Liver (tissue), 8 donors: ENCODE measurements at regions not wholly inside any gene's neighbourhood (a gene's known extent, or its start where the extent isn't known, plus 50 kb on each side); places are given as distances from the start of the nearest gene placed in this dataset.

Experiments
- DNase-seq: peaks from one replicate; pipeline ENCODE4 v3.0.0-alpha.2; 2017; ENCODE audit warnings: low spot score
- H3K27ac ChIP-seq, 2 donors: one replicate each; pipeline ENCODE4 v1.7.0; 2013; ENCODE audit warnings: inconsistent platforms in 2 of 2, low read length in 2 of 2, control low read depth in 1 of 2, low read depth in 1 of 2, mild to moderate bottlenecking in 1 of 2
- H3K27me3 ChIP-seq, 4 donors: one replicate each; pipeline versions ENCODE4 v1.6.1 to v1.7.0; 2013; ENCODE audit warnings: low read length in 3 of 4, inconsistent platforms in 1 of 4, mild to moderate bottlenecking in 1 of 4, moderate library complexity in 1 of 4; ENCODE audit not compliant: control insufficient read depth in 4 of 4, insufficient read depth in 4 of 4
- H3K36me3 ChIP-seq, 4 donors: one replicate each; pipeline versions ENCODE4 v1.6.1 to v1.7.0; 2013; ENCODE audit warnings: low read length in 3 of 4, mild to moderate bottlenecking in 3 of 4, low read depth in 1 of 4, moderate library complexity in 1 of 4; ENCODE audit not compliant: control insufficient read depth in 4 of 4, insufficient read depth in 3 of 4
- H3K4me1 ChIP-seq, 4 donors: one replicate each; pipeline versions ENCODE4 v1.6.1 to v1.7.0; 2013; ENCODE audit warnings: low read length in 3 of 4, mild to moderate bottlenecking in 3 of 4, moderate library complexity in 1 of 4; ENCODE audit not compliant: control insufficient read depth in 4 of 4, insufficient read depth in 4 of 4
- H3K4me3 ChIP-seq, 3 donors: one replicate each; pipeline versions ENCODE4 v1.6.1 to v1.7.0; 2013; ENCODE audit warnings: low read length in 3 of 3, control low read depth in 1 of 3, low read depth in 1 of 3, mild to moderate bottlenecking in 1 of 3
- H3K9ac ChIP-seq, 2 donors: one replicate each; pipeline ENCODE4 v1.7.0; 2013; ENCODE audit warnings: low read length in 2 of 2, mild to moderate bottlenecking in 2 of 2, moderate library complexity in 2 of 2, control low read depth in 1 of 2, low read depth in 1 of 2
- H3K9me3 ChIP-seq, 4 donors: one replicate each; pipeline versions ENCODE4 v1.6.1 to v1.7.0; 2013; ENCODE audit warnings: low read length in 3 of 4; ENCODE audit not compliant: control insufficient read depth in 4 of 4
- CTCF ChIP-seq: fragments of 150-350 bp; IDR thresholded peaks from 2 replicates; pipeline ENCODE4 v1.5.1; 2017; ENCODE audit warnings: improper control_type of control experiment, low read depth, low read length; ENCODE audit not compliant: missing input control
- EGR1 ChIP-seq, 2 donors: IDR thresholded peaks; 2 replicates each; pipeline ENCODE4 v1.6.1; 2016 to 2018; ENCODE audit warnings: antibody characterized with exemption in 2 of 2, low read depth in 2 of 2
- FOXA1 ChIP-seq: IDR thresholded peaks from 2 replicates; pipeline ENCODE4 v1.6.1; 2016; ENCODE audit warnings: antibody characterized with exemption
- FOXA2 ChIP-seq: IDR thresholded peaks from 2 replicates; pipeline ENCODE4 v1.6.1; 2016; ENCODE audit warnings: antibody characterized with exemption
- GABPA ChIP-seq, 2 donors: IDR thresholded peaks in 1 of 2; conservative IDR thresholded peaks in 1 of 2; 2 replicates each; pipeline ENCODE4 v1.6.1; 2016; ENCODE audit warnings: antibody characterized with exemption in 2 of 2, mild to moderate bottlenecking in 1 of 2, moderate library complexity in 1 of 2
- HNF4A ChIP-seq, 2 donors: conservative IDR thresholded peaks; 2 replicates each; pipeline ENCODE4 v1.6.1; 2016; ENCODE audit warnings: antibody characterized with exemption in 2 of 2, mild to moderate bottlenecking in 2 of 2
- HNF4G ChIP-seq: IDR thresholded peaks from 2 replicates; pipeline ENCODE4 v1.6.1; 2016; ENCODE audit warnings: antibody characterized with exemption
- JUND ChIP-seq, 2 donors: IDR thresholded peaks; 2 replicates each; pipeline ENCODE4 v1.6.1; 2016; ENCODE audit warnings: antibody characterized with exemption in 2 of 2
- NR2F2 ChIP-seq: IDR thresholded peaks from 2 replicates; pipeline ENCODE4 v1.6.1; 2016; ENCODE audit warnings: antibody characterized with exemption
- RAD21 ChIP-seq, 2 donors: IDR thresholded peaks; 2 replicates each; pipeline ENCODE4 v1.6.1; 2016; ENCODE audit warnings: antibody characterized with exemption in 2 of 2, mild to moderate bottlenecking in 2 of 2
- RXRA ChIP-seq, 2 donors: IDR thresholded peaks; 2 replicates each; pipeline ENCODE4 v1.6.1; 2017 to 2018; ENCODE audit warnings: antibody characterized with exemption in 2 of 2, mild to moderate bottlenecking in 1 of 2
- SP1 ChIP-seq: IDR thresholded peaks from 2 replicates; pipeline ENCODE4 v1.6.1; 2018; ENCODE audit warnings: antibody characterized with exemption, mild to moderate bottlenecking
- TAF1 ChIP-seq: conservative IDR thresholded peaks from 2 replicates; pipeline ENCODE4 v1.6.1; 2016; ENCODE audit warnings: antibody characterized with exemption, mild to moderate bottlenecking
- YY1 ChIP-seq: IDR thresholded peaks from 2 replicates; pipeline ENCODE4 v1.6.1; 2016; ENCODE audit warnings: antibody characterized with exemption, mild to moderate bottlenecking
- ZBTB33 ChIP-seq: IDR thresholded peaks from 2 replicates; pipeline ENCODE4 v1.6.1; 2016; ENCODE audit warnings: antibody characterized with exemption
- WGBS: extraction: QIAGEN DNeasy Blood & Tissue Kit; methylation state at CpG from one replicate; pipeline ENCODE4 v1.1.7; 2013; 5-methylcytosine and 5-hydroxymethylcytosine counted together
- TF ChIP-seq, protein P1 (sequence below): IDR thresholded peaks from 2 replicates; pipeline ENCODE4 v1.6.1; 2016; ENCODE audit warnings: antibody characterized with exemption
- TF ChIP-seq, protein P2 (sequence below): IDR thresholded peaks from 2 replicates; pipeline ENCODE4 v1.6.1; 2016; ENCODE audit warnings: antibody characterized with exemption, mild to moderate bottlenecking
- TF ChIP-seq, protein P3 (sequence below): IDR thresholded peaks from 2 replicates; pipeline ENCODE4 v1.6.1; 2016; ENCODE audit warnings: antibody characterized with exemption
- donor health status: healthy.
- donor health status: healthy.
- donor health status: healthy.
- donor health status: healthy.
- donor health status: healthy.

DNA sequence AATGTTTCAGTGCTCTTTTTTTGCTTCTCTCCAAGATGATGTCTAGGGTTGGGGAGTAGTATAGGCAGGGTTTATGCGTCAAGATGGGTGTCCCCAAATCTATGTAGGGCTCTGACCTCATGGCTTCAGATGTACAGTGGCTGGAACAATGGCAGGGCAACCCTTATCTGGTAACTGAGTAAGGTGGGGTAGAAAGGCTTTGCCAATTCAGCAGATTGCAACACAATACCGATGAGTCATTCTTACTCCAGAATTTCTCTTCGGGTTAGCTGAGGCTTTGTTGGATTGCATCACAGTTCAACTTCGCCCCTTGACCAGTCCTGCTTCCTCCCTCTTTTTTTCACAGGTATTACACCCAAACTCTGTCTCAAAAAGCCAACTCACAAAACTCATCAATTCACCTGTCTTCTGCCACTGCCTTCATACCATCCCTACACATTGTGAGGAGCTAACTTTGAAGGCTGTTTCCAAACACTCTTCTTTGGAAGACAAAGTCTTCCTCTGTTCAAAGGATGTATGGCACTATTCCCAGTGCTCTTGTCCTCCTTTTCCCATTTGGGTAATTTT lies 190.2 kb upstream of the CNOT2 start:
- no peak overlapping the region for H3K4me3 ChIP-seq
- H3K27me3 ChIP-seq: no peaks in the 10 kb centered on the region
- WGBS: 32% methylated on average over 4 of the region's 4 CpGs
- peaks cover 0 to 4% (median 3%) of the 10 kb centered on the region in 4 donors for H3K4me1 ChIP-seq
- no peak overlapping the region for H3K9ac ChIP-seq
- H3K36me3 ChIP-seq: no peaks in the 10 kb centered on the region
- H3K27ac ChIP-seq: no peak overlapping the region
- TF ChIP-seq ZBTB33 (peak; percentile 69), FOXA2 (peak; percentile 45), GABPA (IDR thresholded peaks at IDR 0.05 in 1 of 2, conservative IDR thresholded peaks at IDR 0.05 in 1 of 2) (no peak), TAF1 (no peak), SP1 (peak; percentile 75), HNF4G (peak; percentile 68), CTCF (no peak), FOXA1 (peak; percentile 32), HNF4A (conservative IDR thresholded peaks at IDR 0.05) (peak; percentile 88 to 95), JUND (IDR thresholded peaks at IDR 0.05) (peak; percentile 100), YY1 (peak; percentile 87), RXRA (IDR thresholded peaks at IDR 0.05) (peak; percentile 98), RAD21 (IDR thresholded peaks at IDR 0.05) (peak; percentile 42 to 57), EGR1 (IDR thresholded peaks at IDR 0.05; ENCODE audit: low read depth in 2 of 2) (no peak), NR2F2 (no peak)
- TF ChIP-seq, protein P1, sequence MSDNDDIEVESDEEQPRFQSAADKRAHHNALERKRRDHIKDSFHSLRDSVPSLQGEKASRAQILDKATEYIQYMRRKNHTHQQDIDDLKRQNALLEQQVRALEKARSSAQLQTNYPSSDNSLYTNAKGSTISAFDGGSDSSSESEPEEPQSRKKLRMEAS: peak; percentile 79
- TF ChIP-seq, protein P2, sequence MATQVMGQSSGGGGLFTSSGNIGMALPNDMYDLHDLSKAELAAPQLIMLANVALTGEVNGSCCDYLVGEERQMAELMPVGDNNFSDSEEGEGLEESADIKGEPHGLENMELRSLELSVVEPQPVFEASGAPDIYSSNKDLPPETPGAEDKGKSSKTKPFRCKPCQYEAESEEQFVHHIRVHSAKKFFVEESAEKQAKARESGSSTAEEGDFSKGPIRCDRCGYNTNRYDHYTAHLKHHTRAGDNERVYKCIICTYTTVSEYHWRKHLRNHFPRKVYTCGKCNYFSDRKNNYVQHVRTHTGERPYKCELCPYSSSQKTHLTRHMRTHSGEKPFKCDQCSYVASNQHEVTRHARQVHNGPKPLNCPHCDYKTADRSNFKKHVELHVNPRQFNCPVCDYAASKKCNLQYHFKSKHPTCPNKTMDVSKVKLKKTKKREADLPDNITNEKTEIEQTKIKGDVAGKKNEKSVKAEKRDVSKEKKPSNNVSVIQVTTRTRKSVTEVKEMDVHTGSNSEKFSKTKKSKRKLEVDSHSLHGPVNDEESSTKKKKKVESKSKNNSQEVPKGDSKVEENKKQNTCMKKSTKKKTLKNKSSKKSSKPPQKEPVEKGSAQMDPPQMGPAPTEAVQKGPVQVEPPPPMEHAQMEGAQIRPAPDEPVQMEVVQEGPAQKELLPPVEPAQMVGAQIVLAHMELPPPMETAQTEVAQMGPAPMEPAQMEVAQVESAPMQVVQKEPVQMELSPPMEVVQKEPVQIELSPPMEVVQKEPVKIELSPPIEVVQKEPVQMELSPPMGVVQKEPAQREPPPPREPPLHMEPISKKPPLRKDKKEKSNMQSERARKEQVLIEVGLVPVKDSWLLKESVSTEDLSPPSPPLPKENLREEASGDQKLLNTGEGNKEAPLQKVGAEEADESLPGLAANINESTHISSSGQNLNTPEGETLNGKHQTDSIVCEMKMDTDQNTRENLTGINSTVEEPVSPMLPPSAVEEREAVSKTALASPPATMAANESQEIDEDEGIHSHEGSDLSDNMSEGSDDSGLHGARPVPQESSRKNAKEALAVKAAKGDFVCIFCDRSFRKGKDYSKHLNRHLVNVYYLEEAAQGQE: peak; percentile 50
- TF ChIP-seq, protein P3, sequence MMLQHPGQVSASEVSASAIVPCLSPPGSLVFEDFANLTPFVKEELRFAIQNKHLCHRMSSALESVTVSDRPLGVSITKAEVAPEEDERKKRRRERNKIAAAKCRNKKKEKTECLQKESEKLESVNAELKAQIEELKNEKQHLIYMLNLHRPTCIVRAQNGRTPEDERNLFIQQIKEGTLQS: peak; percentile 99
- no peaks in the 10 kb centered on the region for H3K9me3 ChIP-seq
- DNase-seq: no peak
